Fibroblast of peridontal ligament (primary cell): ENCODE measurements at regions not wholly inside any gene's neighbourhood (a gene's known extent, or its start where the extent isn't known, plus 50 kb on each side); places are given as distances from the start of the nearest gene placed in this dataset.

ENCODE experiments used
- DNase-seq: peaks from one replicate; pipeline ENCODE4 v3.0.0-alpha.2; 2010; ENCODE audit errors: extremely low read depth

GRCh38 chr5:99724732-99725290 lies 796.0 kb upstream of the CHD1 start:
- no peak for DNase-seq

GRCh38 chr5:99721506-99721905 lies 792.7 kb upstream of the CHD1 start:
- no peak for DNase-seq

- no peak for DNase-seq
Measured at GRCh38 chr5:99715921-99716320, 787.1 kb upstream of the CHD1 start.

GRCh38 chr5:99706160-99706559 lies 777.4 kb upstream of the CHD1 start:
- DNase-seq: no peak

- DNase-seq: no peak
Measured at GRCh38 chr5:99702565-99702964, 773.8 kb upstream of the CHD1 start.

- DNase-seq: no peak
Measured at GRCh38 chr5:99694884-99695283, 766.1 kb upstream of the CHD1 start.

GRCh38 chr5:99686538-99686937 lies 757.7 kb upstream of the CHD1 start:
- DNase-seq: no peak

GRCh38 chr5:99675974-99676373 lies 747.2 kb upstream of the CHD1 start:
- DNase-seq: no peak

GRCh38 chr5:99674101-99674500 lies 745.3 kb upstream of the CHD1 start:
- DNase-seq: no peak

GRCh38 chr5:99664972-99665371 lies 736.2 kb upstream of the CHD1 start:
- no peak for DNase-seq

- no peak for DNase-seq
Measured at GRCh38 chr5:99651298-99651697, 722.5 kb upstream of the CHD1 start.

- no peak for DNase-seq
Measured at GRCh38 chr5:99646011-99646647, 717.3 kb upstream of the CHD1 start.

- no peak for DNase-seq
Measured at GRCh38 chr5:99644822-99645221, 716.0 kb upstream of the CHD1 start.

- no peak for DNase-seq
Measured at GRCh38 chr5:99640646-99641045, 711.8 kb upstream of the CHD1 start.

GRCh38 chr5:99639905-99640304 lies 711.1 kb upstream of the CHD1 start:
- no peak for DNase-seq

GRCh38 chr5:99636663-99637062 lies 707.9 kb upstream of the CHD1 start:
- DNase-seq: no peak

- no peak for DNase-seq
Measured at GRCh38 chr5:99621772-99622681, 693.2 kb upstream of the CHD1 start.

- DNase-seq: no peak
Measured at GRCh38 chr5:99617335-99617734, 688.5 kb upstream of the CHD1 start.

GRCh38 chr5:99614888-99615287 lies 686.1 kb upstream of the CHD1 start:
- DNase-seq: no peak

GRCh38 chr5:99607124-99607523 lies 678.3 kb upstream of the CHD1 start:
- no peak for DNase-seq

GRCh38 chr5:99605904-99606303 lies 677.1 kb upstream of the CHD1 start:
- DNase-seq: no peak

GRCh38 chr5:99600952-99601351 lies 672.1 kb upstream of the CHD1 start:
- no peak for DNase-seq

- no peak for DNase-seq
Measured at GRCh38 chr5:99590806-99591205, 662.0 kb upstream of the CHD1 start.
